T-cell (primary cell): ENCODE measurements at regions not wholly inside any gene's neighbourhood (a gene's known extent, or its start where the extent isn't known, plus 50 kb on each side); places are given as distances from the start of the nearest gene placed in this dataset.

Experiments used
- ATAC-seq, 4 experiments: fragments of 200-7000 bp in 3 of 4; fragments of 150-1000 bp in 1 of 4; cut with Tn5 transposase; replicated peaks in 1 of 4; 1 replicate in 3 of 4; 2 replicates in 1 of 4; pipeline ENCODE4 v1.10.0; 2021; ENCODE audit warnings: moderate library complexity in 3 of 4, mild to moderate bottlenecking in 2 of 4, moderate number of reproducible peaks in 1 of 4
- CTCF ChIA-PET, 2 donors: fragments of 300-600 bp; sonication (Branson Sonifier 250); formaldehyde crosslinking; loops; one replicate each; lab custom pipeline; 2022; ENCODE audit warnings: antibody characterized with exemption in 2 of 2; lab: Charles Lee
- POLR2A ChIA-PET, 2 donors: fragments of 300-600 bp; sonication (Branson Sonifier 250); formaldehyde crosslinking; loops; one replicate each; lab custom pipeline; 2022; ENCODE audit warnings: antibody characterized with exemption in 2 of 2; lab: Charles Lee
- DNase-seq, 35 experiments: peaks; one replicate each; pipeline versions ENCODE4 v3.0.0 to v3.0.0-alpha.2; 2013 to 2023
- H3K27ac ChIP-seq: one replicate; pipeline ENCODE4 v1.5.1; 2013; ENCODE audit warnings: low read length
- H3K27me3 ChIP-seq, 2 experiments: replicated peaks in 1 of 2; 1 replicate in 1 of 2; 2 replicates in 1 of 2; pipeline versions ENCODE4 v1.6.1 to v1.7.0; 2013; ENCODE audit warnings: low read length in 1 of 2, mixed read lengths in 1 of 2; ENCODE audit not compliant: control insufficient read depth in 2 of 2, insufficient read depth in 2 of 2; ENCODE audit errors: extremely low read depth in 1 of 2
- H3K36me3 ChIP-seq, 2 donors: 1 replicate in 1 of 2; 2 replicates in 1 of 2; pipeline versions ENCODE4 v1.6.1 to v1.7.0; 2013; ENCODE audit warnings: low read length in 1 of 2; ENCODE audit not compliant: control insufficient read depth in 2 of 2, insufficient read depth in 1 of 2; ENCODE audit errors: extremely low read depth in 1 of 2
- H3K4me1 ChIP-seq, 2 experiments: 1 replicate in 1 of 2; 2 replicates in 1 of 2; pipeline versions ENCODE4 v1.6.1 to v1.7.0; 2013; ENCODE audit warnings: low read length in 2 of 2, mixed read lengths in 1 of 2; ENCODE audit not compliant: insufficient read depth in 2 of 2, control insufficient read depth in 1 of 2; ENCODE audit errors: extremely low read depth in 1 of 2
- H3K4me3 ChIP-seq, 2 donors: 1 replicate in 1 of 2; 2 replicates in 1 of 2; pipeline versions ENCODE4 v1.5.1 to v1.7.0; 2013; ENCODE audit warnings: mild to moderate bottlenecking in 2 of 2, low read length in 1 of 2, moderate library complexity in 1 of 2; ENCODE audit not compliant: control insufficient read depth in 1 of 2; ENCODE audit errors: extremely low read depth in 1 of 2
- H3K9me3 ChIP-seq: 2 replicates; pipeline ENCODE4 v1.7.0; 2013
- H3K27ac Mint-ChIP-seq, 2 donors: one replicate each; pipeline ENCODE4 v1.8.0; 2020 to 2021; ENCODE audit warnings: mild to moderate bottlenecking in 2 of 2, mixed read lengths in 2 of 2
- H3K27me3 Mint-ChIP-seq, 2 donors: one replicate each; pipeline ENCODE4 v1.8.0; 2021 to 2022; ENCODE audit warnings: mixed read lengths in 2 of 2
- H3K36me3 Mint-ChIP-seq: one replicate; pipeline ENCODE4 v1.8.0; 2021; ENCODE audit warnings: mixed read lengths
- H3K4me1 Mint-ChIP-seq, 3 donors: one replicate each; pipeline ENCODE4 v1.8.0; 2020 to 2022; ENCODE audit warnings: mixed read lengths in 3 of 3, mild to moderate bottlenecking in 1 of 3
- H3K4me3 Mint-ChIP-seq, 3 donors: one replicate each; pipeline ENCODE4 v1.8.0; 2020 to 2022; ENCODE audit warnings: mild to moderate bottlenecking in 3 of 3, mixed read lengths in 3 of 3, moderate library complexity in 3 of 3
- H3K9me3 Mint-ChIP-seq, 3 donors: one replicate each; pipeline ENCODE4 v1.8.0; 2020 to 2022; ENCODE audit warnings: mixed read lengths in 3 of 3
- WGBS: methylation state at CpG from one replicate; pipeline ENCODE4 v1.1.5; 2013; ENCODE audit warnings: missing lambda C conversion rate; ENCODE audit not compliant: insufficient coverage; 5-methylcytosine and 5-hydroxymethylcytosine counted together

DNA sequence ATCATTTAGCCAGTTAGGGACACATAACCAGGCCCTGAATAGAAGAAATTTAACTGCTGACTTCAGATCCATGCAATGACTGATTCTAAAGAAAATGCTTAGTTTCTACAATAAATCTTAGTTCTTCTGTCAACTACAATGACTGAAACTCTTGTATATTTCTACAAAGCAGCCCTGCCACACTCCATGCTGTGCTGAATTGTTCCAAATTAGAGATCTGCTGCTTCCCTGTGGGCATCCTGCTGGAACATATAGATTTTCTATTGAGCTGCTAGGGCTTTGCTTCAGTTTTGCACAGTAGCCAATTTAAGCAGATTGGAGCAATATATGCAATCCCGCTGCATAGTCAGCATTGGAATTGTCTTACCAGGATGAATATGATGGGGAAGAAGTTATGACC lies 312.8 kb upstream of the SMIM31 start:
- no peaks in the 10 kb centered on the region for H3K9me3 ChIP-seq
- no peak overlapping the region for H3K4me3 Mint-ChIP-seq
- ChIA-PET POLR2A (no interaction called here), CTCF (no interaction called here)
- no peaks in the 10 kb centered on the region for H3K36me3 Mint-ChIP-seq
- ATAC-seq (no peak), DNase-seq (no peak)
- H3K27ac ChIP-seq: no peak overlapping the region
- H3K27ac Mint-ChIP-seq: no peak overlapping the region
- H3K4me1 ChIP-seq: no peaks in the 10 kb centered on the region
- H3K4me3 ChIP-seq: no peak overlapping the region
- WGBS: no CpG with 5 or more reads among the region's 1 CpG
- H3K27me3 Mint-ChIP-seq: no peaks in the 10 kb centered on the region
- H3K27me3 ChIP-seq: no peaks in the 10 kb centered on the region
- H3K9me3 Mint-ChIP-seq: peaks cover 0 to 3% (median 0%) of the 10 kb centered on the region in 3 donors
- H3K4me1 Mint-ChIP-seq: no peaks in the 10 kb centered on the region
- no peaks in the 10 kb centered on the region for H3K36me3 ChIP-seq

- Mint-ChIP-seq H3K4me3 (no peak overlapping the region), H3K27me3 (no peaks in the 10 kb centered on the region), H3K27ac (no peak overlapping the region), H3K4me1 (no peaks in the 10 kb centered on the region), H3K9me3 (peaks cover 0 to 3% (median 0%) of the 10 kb centered on the region in 3 donors), H3K36me3 (no peaks in the 10 kb centered on the region)
- H3K36me3 ChIP-seq: no peaks in the 10 kb centered on the region
- DNase-seq (no peak), ATAC-seq (no peak)
- POLR2A ChIA-PET: no interaction called here
- no peaks in the 10 kb centered on the region for H3K4me1 ChIP-seq
- CTCF ChIA-PET: no interaction called here
- no peaks in the 10 kb centered on the region for H3K27me3 ChIP-seq
- no peaks in the 10 kb centered on the region for H3K9me3 ChIP-seq
- WGBS: no CpG with 5 or more reads among the region's 3 CpGs
- H3K27ac ChIP-seq: no peak overlapping the region
- no peak overlapping the region for H3K4me3 ChIP-seq
Measured at GRCh38 chr4:164442180-164442579, 311.8 kb upstream of the SMIM31 start.

- ChIA-PET POLR2A (no interaction called here), CTCF (no interaction called here)
- peaks cover 0 to 3% (median 2%) of the 10 kb centered on the region in 3 donors for H3K9me3 Mint-ChIP-seq
- Histone ChIP-seq H3K36me3 (no peaks in the 10 kb centered on the region), H3K27ac (no peak overlapping the region), H3K4me1 (no peaks in the 10 kb centered on the region), H3K9me3 (no peaks in the 10 kb centered on the region), H3K27me3 (no peaks in the 10 kb centered on the region), H3K4me3 (no peak overlapping the region)
- no peaks in the 10 kb centered on the region for H3K27me3 Mint-ChIP-seq
- DNase-seq (no peak), ATAC-seq (no peak)
- H3K27ac Mint-ChIP-seq: no peak overlapping the region
- H3K36me3 Mint-ChIP-seq: no peaks in the 10 kb centered on the region
- H3K4me1 Mint-ChIP-seq: no peaks in the 10 kb centered on the region
- H3K4me3 Mint-ChIP-seq: no peak overlapping the region
Measured at GRCh38 chr4:164446516-164446915, 307.4 kb upstream of the SMIM31 start.

DNA sequence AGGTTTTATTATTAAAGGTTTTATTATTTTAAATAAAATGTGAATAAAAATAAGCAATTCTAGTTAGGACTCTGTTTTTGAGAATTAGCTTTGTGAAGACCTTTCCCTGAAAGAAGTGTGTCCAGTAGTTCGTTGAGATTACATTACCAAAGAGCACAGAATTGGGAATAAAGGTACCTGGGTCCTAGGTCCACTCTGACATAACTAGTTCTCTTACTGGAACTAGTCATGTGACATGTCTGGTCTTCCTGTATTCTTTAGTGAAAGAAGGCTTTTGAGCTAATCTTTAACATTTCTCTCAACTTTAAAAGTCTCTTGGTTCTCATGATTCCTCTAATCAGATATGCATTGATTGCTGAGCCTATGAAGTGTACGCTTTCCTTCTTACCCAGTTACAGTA lies 292.0 kb upstream of the SMIM31 start:
- Histone ChIP-seq H3K27me3 (no peaks in the 10 kb centered on the region), H3K4me1 (no peaks in the 10 kb centered on the region), H3K36me3 (no peaks in the 10 kb centered on the region), H3K27ac (no peak overlapping the region), H3K9me3 (no peaks in the 10 kb centered on the region), H3K4me3 (no peak overlapping the region)
- no peak overlapping the region for H3K4me3 Mint-ChIP-seq
- ATAC-seq: no peak
- H3K27me3 Mint-ChIP-seq: no peaks in the 10 kb centered on the region
- H3K27ac Mint-ChIP-seq: no peak overlapping the region
- H3K9me3 Mint-ChIP-seq: peaks cover 0 to 4% (median 1%) of the 10 kb centered on the region in 3 donors
- ChIA-PET CTCF (no interaction called here), POLR2A (no interaction called here)
- WGBS: no CpG with 5 or more reads among the region's 2 CpGs
- no peaks in the 10 kb centered on the region for H3K4me1 Mint-ChIP-seq
- DNase-seq: no peak
- H3K36me3 Mint-ChIP-seq: no peaks in the 10 kb centered on the region

DNA sequence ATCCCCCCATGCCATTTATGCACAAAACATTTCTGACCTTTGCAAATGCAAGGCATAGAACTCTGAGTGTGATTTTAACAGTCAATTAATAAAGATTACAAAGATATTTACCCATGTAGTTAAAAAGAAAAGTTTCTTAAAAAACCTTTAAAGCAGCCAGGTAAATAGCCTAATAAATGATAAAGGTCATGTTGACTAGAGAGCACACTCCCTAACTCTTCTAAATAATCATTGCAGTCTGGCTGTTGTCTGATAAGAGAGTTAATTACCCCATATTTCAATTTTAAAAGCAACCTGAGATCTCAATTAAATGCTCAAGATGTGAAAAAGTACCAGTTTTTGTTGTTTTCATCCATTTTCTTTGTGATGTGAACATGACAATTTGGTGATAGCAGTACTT lies 291.5 kb upstream of the SMIM31 start:
- H3K4me3 ChIP-seq: no peak overlapping the region
- DNase-seq (no peak), ATAC-seq (no peak)
- no peak overlapping the region for H3K27ac ChIP-seq
- no peak overlapping the region for H3K27ac Mint-ChIP-seq
- H3K36me3 Mint-ChIP-seq: no peaks in the 10 kb centered on the region
- H3K27me3 ChIP-seq: no peaks in the 10 kb centered on the region
- ChIA-PET POLR2A (no interaction called here), CTCF (no interaction called here)
- H3K9me3 ChIP-seq: no peaks in the 10 kb centered on the region
- H3K4me1 ChIP-seq: no peaks in the 10 kb centered on the region
- no peaks in the 10 kb centered on the region for H3K27me3 Mint-ChIP-seq
- no peaks in the 10 kb centered on the region for H3K4me1 Mint-ChIP-seq
- peaks cover 0 to 9% (median 0%) of the 10 kb centered on the region in 3 donors for H3K9me3 Mint-ChIP-seq
- H3K4me3 Mint-ChIP-seq: no peak overlapping the region
- no peaks in the 10 kb centered on the region for H3K36me3 ChIP-seq

DNA sequence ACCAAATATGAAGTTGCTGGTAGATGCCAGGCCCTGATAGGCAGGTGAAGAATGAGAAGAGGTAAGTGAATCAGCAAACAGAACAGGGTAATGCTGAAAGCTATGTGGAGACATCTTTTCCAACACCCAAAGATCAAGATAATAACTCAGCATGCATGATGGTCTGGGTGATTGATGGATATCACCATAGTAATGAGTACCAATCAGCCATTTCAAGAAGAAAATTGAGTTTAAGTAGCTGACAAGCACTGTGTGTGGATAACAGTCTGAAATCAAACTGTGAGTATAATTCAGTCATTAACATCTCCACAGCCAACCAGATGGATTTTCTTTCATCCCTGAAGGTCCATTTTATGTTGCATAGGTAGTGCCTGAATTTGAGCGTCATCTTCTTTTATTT lies 289.6 kb upstream of the SMIM31 start:
- DNase-seq (no peak), ATAC-seq (no peak)
- Mint-ChIP-seq H3K4me3 (no peak overlapping the region), H3K27ac (no peak overlapping the region), H3K27me3 (no peaks in the 10 kb centered on the region), H3K36me3 (no peaks in the 10 kb centered on the region), H3K9me3 (peaks cover 0 to 9% (median 0%) of the 10 kb centered on the region in 3 donors), H3K4me1 (no peaks in the 10 kb centered on the region)
- ChIA-PET CTCF (no interaction called here), POLR2A (no interaction called here)
- no peaks in the 10 kb centered on the region for H3K4me1 ChIP-seq
- no peak overlapping the region for H3K27ac ChIP-seq
- WGBS: no CpG with 5 or more reads among the region's 1 CpG
- H3K36me3 ChIP-seq: no peaks in the 10 kb centered on the region
- no peaks in the 10 kb centered on the region for H3K27me3 ChIP-seq
- H3K9me3 ChIP-seq: no peaks in the 10 kb centered on the region
- H3K4me3 ChIP-seq: no peak overlapping the region

DNA sequence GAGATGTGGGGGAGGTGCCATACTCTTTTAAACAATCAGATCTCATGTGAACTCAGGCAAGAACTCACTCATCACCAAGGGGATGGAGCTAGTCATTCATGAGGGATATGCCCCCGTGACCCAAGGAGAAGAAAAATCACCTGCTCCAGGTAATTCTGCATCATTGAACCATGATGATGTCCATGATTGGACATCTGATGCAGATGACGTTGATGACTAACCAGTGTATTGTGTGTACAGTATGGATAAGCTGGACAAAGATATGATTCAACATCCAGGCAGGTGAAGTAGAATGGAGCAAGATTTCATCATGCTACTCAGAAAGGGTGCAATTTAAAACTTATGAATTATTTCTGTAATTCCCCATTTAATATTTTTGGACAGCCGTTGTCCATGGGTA lies 286.4 kb upstream of the SMIM31 start:
- 75% methylated on average over 2 of the region's 3 CpGs for WGBS
- Mint-ChIP-seq H3K36me3 (no peaks in the 10 kb centered on the region), H3K27ac (no peak overlapping the region), H3K4me1 (no peaks in the 10 kb centered on the region), H3K27me3 (no peaks in the 10 kb centered on the region), H3K4me3 (no peak overlapping the region), H3K9me3 (peaks cover 0 to 9% (median 0%) of the 10 kb centered on the region in 3 donors)
- Histone ChIP-seq H3K27me3 (no peaks in the 10 kb centered on the region), H3K9me3 (no peaks in the 10 kb centered on the region), H3K4me1 (no peaks in the 10 kb centered on the region), H3K27ac (no peak overlapping the region), H3K36me3 (no peaks in the 10 kb centered on the region), H3K4me3 (no peak overlapping the region)
- ATAC-seq: no peak
- DNase-seq: no peak
- ChIA-PET POLR2A (no interaction called here), CTCF (interaction anchor here in 1 of 2 donors (0.6 kb wide), 1 partner anchor 1172 kb away, joined by 3 read pairs; no protein-coding TSS in a partner anchor)
